ENCODE measurements at regions not wholly inside any gene's neighbourhood (a gene's known extent, or its start where the extent isn't known, plus 50 kb on each side); places are given as distances from the start of the nearest gene placed in this dataset.
"Not testable (repeated sequence)": the region's sequence is repeated elsewhere in the genome, so short reads cannot be mapped to it uniquely, and the experiment has no call there.

DNA sequence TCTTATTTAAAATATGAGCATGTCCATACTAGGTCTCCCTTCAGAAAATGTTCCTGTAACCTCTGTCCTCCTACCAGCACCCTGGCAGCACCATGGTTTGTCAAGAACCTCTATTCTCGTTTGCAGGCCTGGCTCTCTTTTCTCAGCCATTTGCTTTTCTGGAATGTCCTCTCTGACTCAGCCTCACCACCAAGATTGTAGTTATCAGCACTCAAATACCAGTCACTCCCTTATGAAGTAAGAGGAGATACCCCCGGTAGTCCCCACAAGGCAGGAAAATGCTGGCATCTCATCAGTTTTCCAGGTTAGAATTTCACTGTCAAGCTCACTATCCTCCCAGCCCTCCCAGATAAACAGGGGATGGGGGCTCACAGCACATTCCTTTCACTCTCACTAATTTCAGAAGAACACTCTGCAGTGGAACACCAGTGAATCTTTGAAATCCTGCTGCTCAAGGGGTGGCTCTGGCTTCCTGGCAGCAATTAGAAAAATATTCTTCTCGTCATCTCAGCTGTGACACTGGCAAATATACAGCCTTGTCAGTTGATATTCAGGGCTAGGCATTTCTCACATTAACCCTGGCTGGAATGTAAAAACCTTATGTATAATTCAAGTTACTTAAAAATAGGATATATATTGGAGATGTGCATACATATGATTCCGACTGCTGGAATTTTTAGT is 129.2 kb downstream of the TBX18 start:
- TF ChIP-seq CTCF (IDR thresholded peaks at IDR 0.05; ENCODE audit: low read depth, low read length, missing control alignments), result no peak
- H3K4me3 ChIP-seq (ENCODE audit: low read depth, low read length), result no peak overlapping the region
- DNase-seq (ENCODE audit: low read depth), result no peak

DNA sequence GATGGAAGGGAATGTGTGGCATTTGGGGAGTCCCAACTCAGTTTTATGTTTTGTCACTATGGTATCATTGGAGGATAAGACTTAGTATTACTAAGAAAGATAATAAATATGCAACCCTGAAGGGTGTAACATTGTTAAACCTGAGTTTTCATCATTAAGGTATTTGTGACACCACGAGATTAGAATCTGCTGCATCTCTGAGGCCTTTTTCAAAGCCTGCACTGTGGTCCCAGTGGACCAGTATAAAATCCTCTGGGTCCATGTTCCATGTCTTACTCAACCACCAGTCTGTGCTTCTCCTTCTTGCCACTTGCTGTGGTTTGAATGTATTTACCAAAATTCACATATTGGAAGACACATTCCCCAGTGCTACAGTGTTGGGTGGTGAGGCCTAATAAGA is 130.6 kb downstream of the TBX18 start:
- no peak for TF ChIP-seq CTCF (IDR thresholded peaks at IDR 0.05; ENCODE audit: low read depth, low read length, missing control alignments)
- no peak overlapping the region for H3K4me3 ChIP-seq (ENCODE audit: low read depth, low read length)
- DNase-seq (ENCODE audit: low read depth), result no peak

GRCh38 chr6:84626527-84626926 is 137.9 kb downstream of the TBX18 start:
- not testable (repeated sequence) for H3K4me3 ChIP-seq (ENCODE audit: low read depth, low read length); DNase-seq (ENCODE audit: low read depth)

DNA sequence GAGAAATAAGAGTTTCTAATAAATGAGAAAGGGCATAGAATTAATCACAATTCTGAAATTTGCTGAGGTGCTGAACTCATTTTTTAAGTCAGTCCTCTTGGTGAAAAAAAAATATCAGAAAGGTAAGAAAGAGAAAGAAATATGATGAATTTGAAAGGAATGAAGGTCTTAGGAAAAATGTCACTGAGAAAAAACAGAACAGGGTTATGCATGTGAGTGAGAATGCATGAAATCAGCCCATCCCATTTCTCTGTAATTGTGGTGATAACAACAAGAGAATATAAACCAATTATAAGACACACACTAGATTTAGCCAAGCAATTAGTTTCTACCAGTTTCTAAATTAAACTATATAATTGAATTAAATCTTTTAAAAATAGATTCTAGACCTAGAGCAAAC is 138.9 kb downstream of the TBX18 start:
- no peak for TF ChIP-seq CTCF (IDR thresholded peaks at IDR 0.05; ENCODE audit: low read depth, low read length, missing control alignments)
- no peak for DNase-seq (ENCODE audit: low read depth)
- no peak overlapping the region for H3K4me3 ChIP-seq (ENCODE audit: low read depth, low read length)

DNA sequence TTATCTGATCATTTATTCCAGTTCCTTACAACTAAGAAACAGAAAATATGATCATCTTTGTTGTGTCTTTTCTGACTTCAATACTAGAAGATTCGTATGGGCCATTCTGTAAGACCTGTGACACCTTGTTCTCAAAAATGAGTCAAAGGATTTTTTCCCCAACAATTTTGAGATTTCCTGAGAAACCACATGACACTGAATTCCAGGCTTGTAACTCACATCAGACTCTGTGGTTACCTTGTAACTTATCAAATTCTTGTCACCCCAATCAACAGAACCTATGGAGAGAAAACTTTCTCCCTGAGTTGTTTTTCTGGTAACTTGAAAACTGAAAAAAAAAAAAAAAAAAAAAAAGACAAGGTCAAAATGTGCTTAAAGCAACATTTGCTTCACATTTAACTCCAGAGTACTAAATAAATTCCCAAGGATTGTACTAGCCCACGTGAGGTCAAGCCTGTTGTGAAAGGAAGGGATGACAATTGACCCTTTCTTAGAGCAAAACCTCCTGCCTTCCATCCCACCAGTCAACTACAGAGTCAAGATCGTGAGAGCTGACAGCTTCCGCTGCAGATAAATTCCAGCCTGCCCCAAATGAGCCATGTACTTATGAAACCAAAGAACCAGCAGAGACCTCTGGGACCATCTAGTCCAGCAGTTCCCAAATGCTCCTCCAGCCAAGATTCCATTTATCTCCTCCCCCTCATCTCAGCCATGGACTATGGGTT is 140.3 kb downstream of the TBX18 start:
- no peak overlapping the region for H3K4me3 ChIP-seq (ENCODE audit: low read depth, low read length)
- TF ChIP-seq CTCF (IDR thresholded peaks at IDR 0.05; ENCODE audit: low read depth, low read length, missing control alignments), result no peak
- no peak for DNase-seq (ENCODE audit: low read depth)

- no peak overlapping the region for H3K4me3 ChIP-seq (ENCODE audit: low read depth, low read length)
- no peak for DNase-seq (ENCODE audit: low read depth)
- TF ChIP-seq CTCF (IDR thresholded peaks at IDR 0.05; ENCODE audit: low read depth, low read length, missing control alignments), result no peak
Measured at GRCh38 chr6:84618836-84619235, 145.6 kb downstream of the TBX18 start.

DNA sequence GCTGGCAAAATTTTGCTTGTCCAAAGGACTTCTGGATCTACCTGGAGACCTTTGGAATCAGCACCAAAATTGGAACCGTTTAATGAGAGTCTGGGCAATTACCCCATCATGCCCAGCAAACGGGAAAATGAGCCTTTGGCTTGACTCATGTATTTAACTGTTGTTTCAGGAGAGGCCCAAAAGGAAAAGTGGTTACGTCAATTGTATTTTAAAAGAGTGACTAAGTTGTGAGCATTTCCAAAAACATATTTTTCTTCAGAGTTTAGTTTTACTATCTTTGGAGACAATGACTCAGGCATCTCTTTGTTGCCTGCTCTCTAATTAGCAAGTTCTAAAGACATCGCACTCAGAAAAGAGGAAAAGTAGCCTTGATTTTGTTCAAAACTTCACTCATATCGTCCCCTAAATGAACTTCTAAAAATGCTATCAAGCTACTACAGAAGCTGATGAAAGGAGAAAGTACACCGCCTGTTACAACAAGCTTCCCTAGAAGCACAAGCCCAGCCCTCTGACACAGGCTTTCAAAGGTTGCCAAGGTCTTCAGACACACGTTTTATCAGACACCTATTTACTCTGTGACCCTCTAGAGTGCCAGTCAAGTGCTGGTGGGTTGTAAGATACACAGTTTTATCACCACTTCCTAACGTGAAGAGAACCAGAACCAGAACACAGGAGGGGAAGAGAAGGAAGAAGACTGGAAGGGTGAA is 146.2 kb downstream of the TBX18 start:
- no peak overlapping the region for H3K4me3 ChIP-seq (ENCODE audit: low read depth, low read length)
- TF ChIP-seq CTCF (IDR thresholded peaks at IDR 0.05; ENCODE audit: low read depth, low read length, missing control alignments), result no peak
- no peak for DNase-seq (ENCODE audit: low read depth)

Measured in GM12864 (cell line).